ENCODE measurements at regions not wholly inside any gene's neighbourhood (a gene's known extent, or its start where the extent isn't known, plus 50 kb on each side); places are given as distances from the start of the nearest gene placed in this dataset.

DNA sequence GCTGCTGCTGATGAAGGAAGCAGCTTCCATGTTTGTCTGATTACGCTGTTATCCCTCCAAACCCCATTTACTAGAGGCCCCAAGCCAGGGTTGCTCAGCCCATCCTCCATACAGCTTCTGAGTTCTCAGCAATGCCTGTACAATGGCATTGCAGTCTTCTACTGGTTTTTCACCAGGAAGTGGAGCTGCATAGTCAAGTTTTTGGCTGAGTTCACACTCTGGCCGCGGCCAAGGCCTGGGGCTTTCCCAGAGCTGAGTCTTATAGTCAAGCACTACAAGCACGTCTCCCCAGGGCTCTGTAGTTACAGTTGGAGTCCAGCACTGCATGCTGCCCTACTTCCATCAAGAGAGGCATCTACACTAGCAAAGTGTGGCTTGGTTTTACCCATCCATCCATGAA is 182.5 kb downstream of the POU4F1 start:
- DNase-seq = no peak

DNA sequence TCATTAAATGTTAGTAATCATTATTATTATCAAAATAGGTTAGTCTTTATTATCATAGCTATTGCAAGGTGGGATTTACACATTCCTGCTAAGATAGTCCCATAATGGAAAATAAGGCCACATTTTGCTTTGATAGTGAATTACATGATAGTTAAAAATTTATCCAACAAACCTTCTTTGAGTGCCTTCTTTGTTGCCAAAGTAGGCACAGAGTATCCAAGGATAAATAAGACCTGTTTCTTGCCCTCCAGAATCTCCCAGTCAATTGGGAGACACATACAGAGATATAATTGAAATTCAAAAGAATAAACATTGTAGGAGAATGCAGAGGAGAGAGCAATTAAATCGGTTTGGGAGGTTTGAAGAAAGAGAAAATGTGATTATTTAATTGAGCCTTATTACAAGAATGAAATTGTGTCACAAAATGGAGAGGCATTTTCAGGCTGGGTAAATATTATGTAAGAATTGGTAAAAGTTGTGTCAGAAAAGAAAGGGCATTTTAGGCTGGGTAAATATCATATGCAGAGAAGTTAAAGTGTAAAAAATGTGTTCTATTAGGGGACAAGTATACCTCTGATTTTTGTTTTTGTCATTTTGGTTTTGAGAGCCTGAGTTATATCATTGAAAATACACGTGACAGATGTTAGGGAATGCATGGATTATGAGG is 189.3 kb downstream of the POU4F1 start:
- DNase-seq = no peak

DNA sequence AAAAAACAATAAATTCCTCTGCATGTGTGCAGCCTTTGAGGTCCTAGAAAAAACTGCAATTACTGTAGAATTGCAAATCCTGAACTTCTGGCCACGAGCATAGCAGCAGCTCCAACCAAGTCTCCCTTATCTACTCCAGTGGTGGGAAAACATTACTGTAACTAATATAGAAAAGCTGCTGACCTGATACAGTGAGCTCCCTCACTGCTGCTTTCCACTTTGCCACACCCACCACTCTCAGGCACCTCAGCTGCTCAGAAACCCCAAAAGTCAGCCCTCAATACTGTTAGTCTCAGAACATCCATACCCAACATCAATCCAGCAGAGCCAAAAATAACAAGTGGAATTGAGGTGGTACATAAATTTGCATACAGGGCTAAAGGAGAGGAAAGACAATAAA is 192.5 kb downstream of the POU4F1 start:
- DNase-seq = no peak

DNA sequence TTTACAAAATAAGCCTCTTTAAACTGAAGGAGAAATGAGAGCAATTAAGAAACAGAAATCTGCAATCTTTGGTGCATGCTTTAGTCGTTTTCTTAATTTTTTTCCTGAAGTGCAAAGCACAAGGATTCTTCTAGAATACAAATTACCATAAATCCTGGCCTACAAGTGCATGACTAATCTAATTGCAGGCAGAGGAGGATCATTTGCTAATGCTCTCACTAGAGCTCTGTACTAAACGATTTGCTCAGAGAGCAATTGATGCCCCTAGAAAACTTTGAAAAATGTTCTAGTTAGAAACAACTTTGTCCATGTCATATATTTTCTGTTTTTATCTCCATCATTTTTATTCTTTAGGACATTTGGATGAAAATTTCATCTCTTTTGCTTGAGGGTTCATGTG is 193.2 kb downstream of the POU4F1 start:
- DNase-seq = no peak

DNA sequence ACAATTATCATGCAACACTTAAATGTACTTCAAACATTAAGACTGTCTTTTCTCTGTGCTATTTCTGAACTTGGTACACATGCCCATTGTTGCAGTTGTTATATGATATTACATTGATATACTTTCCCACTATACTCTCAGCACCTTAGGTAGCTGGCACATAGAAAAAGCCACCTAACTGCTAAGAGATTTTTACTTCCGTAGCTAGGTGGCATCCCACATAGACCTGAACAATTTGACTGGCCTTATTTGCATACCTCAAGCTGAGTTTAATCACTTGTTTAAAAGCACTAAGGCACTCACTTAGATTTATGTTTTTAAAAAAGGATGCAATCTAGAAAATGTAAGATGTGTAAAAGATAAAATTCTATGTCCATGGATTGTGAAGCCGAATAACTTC is 194.2 kb downstream of the POU4F1 start:
- no peak for DNase-seq

DNA sequence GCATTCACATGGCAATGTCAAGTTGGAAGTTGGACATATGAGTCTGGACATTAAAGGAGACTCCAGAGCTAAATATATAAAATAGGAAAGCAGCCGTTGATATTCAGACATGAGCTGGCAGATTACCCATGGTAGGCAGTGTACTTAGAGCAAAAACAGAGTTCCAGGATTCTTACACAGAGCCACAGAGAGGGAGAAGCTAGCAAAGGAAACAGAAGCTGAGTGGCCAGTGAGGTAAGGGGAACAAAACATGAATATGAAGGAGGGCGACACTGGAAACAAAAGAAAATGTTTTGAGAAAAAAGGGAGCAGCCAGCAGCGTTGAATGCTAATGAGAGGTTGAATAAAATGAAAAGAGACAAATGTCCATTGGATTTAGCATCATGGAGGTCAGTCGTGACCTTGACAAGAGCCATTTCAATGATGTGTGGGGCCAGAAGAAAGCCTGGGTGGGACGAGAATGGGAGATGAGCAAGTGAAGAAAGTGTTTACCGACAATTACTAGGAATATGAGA is 198.4 kb downstream of the POU4F1 start:
- no peak for DNase-seq

DNA sequence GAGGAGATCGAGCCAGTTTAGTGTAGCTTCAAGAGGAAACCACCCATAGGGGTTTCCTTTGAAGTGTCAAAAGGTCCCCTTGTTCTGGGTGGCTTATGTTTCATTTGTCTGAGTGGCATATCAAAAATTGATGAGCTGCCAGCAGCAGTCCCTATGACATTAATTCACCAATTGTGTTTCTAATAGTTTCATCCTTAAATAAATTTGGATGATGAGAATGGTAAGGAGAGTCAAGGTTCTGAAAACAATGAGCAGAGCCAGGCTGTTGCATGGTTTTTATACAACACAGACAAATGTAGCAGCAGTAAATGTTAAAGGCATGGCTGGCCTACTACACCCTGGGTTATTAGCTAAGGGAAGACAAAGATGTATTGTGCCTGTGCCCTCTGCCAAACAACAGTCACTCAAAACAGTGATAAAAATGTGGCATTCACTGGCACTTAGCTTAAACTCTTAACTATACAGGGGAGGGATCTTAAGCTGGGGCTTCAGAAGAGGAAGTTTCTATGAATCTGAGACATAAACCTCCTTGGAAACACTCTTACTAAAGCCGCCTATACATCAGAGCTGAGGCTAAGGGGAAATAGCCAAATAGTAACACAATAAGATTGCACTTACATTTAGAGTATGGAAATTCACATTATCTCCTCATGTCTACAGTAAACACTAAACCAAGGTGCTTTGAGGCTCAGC is 200.5 kb downstream of the POU4F1 start:
- DNase-seq = no peak

DNA sequence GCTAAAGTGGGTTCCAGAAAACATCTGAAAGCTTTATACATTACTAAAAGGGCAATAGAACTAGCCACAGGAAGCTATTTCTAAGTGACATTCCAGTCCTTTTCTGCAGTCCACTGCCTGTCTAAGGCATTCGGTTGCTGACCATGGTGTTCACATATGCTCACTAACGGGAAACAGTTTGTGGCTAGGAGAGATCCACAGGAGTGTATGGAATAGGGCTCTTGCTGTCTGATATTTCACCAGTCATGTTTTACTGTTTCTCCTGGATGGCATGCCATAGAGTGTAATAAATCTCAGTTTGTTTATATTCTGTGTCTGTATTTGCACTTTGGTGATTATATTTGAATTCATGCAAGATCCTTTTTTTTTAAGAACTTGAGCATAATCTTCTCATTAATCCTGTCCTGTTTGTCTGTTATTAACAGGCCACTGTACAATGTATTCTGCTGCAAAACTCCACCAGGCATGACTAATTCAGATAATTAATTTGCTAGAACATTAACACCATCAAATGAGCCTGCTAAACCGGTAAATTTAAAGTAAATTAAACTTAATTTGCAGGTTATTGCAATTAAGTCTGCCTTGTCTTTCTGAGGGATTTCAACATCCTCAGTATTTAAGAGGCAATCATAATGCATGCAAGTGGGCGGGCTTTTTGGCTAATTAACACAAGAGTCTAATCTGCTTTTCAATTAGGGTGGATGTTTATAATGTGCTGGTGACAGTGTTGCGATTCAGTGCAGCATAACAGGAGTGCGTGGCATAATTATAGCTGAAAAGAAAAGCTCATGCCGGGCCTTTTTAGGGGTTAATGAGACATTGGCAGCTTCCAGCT is 201.3 kb downstream of the POU4F1 start:
- DNase-seq = no peak

DNA sequence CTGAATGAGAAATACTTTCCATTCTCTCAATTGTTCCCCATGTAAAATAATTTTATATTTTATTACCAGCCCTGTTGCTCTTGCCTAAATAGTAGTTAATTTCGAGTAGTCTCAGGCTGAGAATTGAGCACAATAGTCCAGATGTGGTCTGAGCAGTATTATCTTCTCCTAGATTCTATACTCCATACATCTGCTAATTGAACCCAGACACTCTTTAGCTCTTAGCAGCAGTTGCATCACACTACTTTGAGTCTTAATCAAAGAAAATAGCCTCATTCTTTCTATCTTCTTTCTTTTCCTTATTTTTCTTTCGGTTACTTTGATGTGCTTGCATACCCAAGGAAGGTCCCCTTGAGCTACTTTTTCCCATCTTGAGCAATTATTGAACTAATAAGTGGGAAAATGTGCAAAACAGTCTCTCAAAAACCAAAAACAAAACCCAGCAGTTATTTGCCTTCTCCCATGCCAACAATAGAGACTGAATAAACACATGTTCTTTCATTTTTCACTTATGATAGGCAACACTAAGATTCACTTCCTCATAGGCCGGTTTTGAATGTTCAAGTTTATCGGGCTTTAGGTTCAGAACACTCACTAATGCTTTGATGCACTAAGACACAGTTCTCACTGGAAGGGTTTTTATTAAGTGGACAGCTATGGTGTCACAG is 204.5 kb downstream of the POU4F1 start:
- DNase-seq = no peak

DNA sequence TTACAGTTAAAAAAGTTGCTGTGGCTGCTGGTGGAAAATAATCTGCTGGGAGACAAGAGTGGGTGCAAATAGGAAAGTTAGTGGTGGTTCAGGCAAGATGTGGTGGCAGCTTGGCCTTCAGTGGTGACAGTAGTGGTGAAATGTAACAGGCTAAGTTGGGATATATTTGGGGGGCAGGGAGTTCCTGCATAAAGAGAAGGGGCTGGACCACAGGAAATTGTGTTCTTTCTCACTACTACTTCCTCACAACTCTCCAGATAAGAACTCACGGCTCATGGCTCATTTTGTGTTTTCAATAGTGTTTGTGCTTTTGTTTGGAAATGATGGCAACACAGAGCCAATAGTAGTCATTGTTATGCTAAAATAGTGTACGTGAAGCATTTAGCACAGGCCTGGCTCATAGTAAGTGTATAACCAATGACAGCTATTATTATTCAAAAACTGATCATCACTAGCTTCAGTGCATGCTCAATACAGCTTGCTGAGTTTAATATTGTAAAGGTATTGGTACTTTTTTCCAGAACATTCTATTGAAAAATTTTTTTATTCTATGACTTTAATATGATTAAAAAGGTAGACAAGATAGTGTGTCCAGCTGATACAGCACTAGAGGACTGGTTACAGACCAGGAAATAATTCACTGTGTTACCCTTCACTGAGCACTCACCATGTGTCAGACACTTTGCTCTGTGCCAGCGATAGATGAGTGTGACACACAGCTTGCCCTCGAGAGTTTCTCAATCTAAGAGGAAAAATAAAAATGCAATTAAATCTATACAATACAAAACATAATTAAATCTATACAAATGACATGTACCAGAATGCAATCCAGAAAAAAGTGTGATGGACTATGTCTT is 209.8 kb downstream of the POU4F1 start:
- no peak for DNase-seq

DNA sequence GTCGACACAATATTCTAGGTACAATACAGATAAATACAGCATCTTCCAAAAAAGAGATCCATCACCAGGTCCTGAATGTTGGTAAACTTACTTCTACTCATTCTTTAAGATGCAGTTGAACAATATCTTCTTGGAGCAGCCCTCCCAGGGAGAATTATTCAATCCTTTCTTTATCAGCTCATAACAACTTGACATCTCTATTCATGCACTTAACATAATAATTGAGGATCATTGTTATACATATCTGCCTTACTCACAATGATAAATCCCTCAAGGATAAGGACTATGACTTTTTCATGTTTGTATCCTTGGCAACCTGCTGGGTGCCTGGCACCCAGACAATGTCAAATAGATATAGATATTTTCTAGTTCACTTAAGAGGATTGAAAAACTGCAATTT is 219.5 kb downstream of the POU4F1 start:
- no peak for DNase-seq

DNA sequence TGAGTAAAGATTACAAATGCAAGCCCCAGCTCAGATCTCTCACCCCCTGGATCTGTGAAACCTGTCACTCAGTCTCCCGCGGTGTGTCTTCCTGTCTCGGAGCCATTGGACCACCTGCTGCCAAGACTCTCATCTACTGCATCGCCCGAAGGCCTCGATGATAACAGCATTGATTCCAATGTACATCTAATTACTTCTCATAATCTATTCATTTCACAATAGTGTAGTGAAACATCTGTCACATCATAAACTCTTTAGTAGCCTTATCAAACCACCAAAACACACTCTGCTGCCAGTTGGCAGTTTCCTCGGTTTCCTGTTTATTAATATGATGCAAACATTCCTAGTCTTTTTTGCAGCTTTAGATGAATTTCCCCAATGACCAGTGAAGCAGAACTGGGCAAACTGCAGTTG is 220.3 kb downstream of the POU4F1 start:
- DNase-seq = no peak

DNA sequence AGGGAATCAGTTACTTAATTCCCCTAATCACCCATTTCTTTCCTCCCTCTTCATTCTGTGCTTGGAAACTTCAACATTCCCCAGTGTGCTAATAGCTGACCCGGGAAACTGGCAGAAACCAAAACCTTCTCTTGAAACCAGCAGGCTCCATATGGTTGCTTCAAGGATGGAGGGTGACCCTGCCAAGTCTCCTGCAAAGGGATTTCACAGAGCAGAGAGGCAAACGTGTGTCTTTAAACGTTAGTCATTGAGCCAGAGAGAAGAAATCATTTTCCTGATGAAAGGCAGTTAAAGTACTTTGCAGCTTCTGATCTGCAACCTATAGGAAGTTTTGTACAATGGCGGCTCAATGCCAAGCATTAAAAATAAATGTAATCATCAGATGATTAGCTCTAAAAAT is 220.9 kb downstream of the POU4F1 start:
- DNase-seq = no peak

DNA sequence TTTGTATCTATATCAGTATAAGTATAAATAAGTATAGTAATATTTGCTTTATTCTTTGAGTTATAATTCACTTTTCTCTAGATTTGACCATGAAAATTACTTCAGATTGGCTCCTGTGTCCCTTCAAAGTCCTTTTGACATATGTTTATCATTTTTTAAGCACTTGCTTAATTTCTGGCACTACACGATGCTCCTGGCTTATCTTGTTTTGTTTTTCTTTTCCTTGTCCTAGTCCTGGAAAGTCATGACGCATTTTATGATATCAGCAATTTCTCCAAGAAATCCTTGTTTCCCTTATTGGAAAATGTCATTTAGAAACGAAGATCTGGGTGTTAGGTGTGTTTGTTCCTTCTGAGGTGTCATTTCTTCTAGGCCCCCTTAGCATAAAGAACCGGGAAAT is 226.5 kb downstream of the POU4F1 start:
- no peak for DNase-seq

DNA sequence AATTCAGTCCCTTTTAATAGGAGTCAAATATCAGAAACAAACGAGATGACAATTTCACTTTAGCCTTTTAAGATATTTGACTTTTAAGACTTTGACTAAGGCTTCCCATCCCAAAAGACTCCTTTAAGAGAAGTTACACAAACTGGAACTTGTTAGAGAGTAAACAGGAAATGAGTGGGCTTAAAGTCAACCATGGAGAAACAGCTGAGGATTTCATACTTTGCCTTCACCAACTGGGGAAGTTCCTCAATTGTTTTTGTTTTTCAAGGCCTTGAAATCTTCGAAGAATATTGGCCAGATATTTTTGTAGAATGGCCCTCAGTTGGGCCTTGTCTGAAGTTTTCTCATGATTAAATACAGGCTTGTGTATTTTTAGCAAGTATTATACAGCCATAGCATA is 227.3 kb downstream of the POU4F1 start:
- no peak for DNase-seq

DNA sequence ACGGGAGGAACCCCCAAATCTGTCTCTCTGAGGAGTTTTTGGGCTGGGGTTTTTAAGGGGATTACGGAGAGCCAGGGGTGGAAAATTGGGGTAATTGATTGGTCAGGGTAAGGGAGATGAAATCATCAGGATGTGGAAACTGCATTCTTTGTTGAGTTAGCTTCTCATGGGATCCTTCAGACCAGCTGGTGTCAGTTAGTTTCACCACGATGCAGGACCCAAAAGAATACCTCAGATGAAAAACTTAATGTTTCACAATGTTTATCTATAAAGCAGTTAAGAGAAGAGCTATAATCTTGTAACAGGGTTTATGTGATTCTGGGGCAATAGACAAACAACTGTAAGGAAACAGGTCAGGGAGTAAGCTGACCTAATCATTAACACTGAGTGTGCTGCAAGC is 230.8 kb downstream of the POU4F1 start:
- no peak for DNase-seq

DNA sequence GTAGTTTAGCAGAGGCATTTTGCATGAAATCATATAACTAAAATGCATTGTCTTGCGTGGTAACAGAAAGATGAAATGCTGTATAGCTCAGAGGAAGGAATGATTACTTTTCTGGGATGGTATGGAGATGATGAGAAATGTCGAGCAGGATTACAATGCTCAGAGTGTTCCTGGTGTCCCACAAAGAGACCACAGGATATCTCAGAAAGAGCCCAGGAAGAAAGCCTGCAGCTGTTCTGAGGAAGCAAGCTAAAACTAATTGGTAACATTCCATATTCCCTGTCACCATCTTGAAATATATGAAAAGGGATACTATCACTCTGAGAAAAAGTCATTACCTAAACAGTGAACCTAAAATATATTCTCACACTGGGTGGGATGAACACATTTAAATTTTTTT is 233.1 kb downstream of the POU4F1 start:
- DNase-seq = no peak

DNA sequence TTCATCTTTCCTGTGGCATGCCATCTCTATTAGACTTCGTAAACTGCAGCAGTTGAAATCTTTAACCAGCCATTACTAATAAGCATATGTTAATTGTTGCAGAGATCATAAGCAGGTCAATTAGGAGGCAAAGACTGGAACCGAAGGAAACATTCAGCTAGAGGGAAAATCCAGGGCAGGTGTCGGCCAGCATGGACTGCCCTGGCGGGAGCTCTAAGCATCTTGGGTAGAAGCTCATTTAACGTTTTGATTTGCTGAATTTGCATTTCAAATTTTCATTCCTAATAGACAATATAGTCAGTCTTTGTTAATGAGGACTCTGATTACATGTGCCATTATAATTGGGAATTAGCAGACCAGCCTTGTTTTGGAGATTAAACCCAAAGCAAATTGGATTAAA is 238.6 kb downstream of the POU4F1 start:
- no peak for DNase-seq

DNA sequence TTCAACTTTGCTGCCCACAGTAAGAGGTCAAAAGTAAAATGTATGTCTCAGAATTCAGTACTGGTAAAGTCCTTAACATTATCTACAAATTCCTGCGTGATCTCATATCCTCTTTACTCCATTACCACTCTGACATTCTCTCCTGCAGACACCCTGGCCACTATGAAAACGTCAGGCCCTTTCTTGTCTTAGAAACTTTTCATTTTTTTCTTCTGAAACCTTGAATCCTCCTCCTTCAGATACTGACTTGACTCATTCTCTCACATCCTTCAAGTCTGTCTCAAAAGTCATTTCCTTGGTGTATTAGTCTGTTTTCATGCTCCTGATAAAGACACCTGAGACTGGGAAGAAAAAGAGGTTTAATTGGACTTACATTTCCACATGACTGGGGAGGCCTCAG is 262.3 kb downstream of the POU4F1 start:
- DNase-seq = no peak

DNA sequence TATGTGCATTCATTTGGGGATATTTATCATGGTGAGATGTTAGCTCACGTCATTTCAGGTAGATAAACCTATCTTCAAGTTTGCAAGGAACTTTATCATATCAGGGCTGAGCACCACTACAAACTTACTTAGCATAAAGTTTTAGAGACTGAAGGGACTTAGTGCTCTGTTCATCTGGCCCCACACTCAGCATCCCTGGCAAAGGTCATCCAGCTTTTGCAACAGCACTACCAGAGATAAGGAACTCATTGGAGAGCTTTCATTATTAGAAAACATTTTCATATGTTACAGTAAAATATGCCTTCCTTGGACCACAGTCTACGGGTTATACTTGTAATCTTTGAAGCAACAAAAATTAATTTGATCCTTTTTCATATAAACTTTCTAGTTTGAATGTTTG is 263.4 kb downstream of the POU4F1 start:
- no peak for DNase-seq

DNA sequence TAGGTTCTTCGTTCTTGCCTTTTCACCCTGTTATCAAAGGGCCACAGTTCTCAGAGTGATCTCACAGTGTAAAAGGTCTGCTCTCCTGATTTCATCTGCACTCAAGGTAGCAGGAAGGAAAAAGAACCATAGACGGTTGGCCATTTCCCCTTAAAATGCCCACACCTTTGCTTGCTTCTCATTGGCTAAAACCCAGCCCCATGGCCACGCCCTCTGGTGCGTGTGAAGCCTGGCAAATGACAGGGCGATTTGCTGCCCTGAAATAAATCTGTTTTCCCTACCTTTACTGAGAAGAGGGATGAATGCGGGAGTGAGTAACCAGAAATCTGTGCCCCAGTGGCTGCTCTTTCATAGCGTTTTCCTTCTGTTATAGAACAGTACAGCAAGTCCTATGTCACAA is 269.3 kb downstream of the POU4F1 start:
- DNase-seq = no peak

DNA sequence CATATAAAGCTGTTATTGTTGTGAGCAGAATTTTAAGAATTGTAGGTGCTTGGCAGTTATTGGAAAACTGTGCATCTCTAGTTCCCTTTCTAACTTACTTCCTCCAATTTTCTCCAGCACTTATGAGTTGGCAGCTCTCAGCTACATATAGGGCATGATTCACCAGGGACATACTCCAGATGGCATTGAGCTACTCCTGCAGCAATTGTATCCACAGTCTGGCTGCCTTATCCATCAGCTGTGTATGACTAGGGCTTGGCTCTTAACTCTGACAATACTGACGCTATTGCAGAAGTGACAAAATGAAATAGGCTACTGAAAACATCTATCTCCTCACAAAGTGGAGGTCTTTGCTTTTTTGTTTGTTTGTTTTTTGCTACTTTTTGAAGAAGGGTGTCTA is 276.7 kb downstream of the POU4F1 start:
- no peak for DNase-seq
